ENCODE measurements at regions not wholly inside any gene's neighbourhood (a gene's known extent, or its start where the extent isn't known, plus 50 kb on each side); places are given as distances from the start of the nearest gene placed in this dataset.

DNA sequence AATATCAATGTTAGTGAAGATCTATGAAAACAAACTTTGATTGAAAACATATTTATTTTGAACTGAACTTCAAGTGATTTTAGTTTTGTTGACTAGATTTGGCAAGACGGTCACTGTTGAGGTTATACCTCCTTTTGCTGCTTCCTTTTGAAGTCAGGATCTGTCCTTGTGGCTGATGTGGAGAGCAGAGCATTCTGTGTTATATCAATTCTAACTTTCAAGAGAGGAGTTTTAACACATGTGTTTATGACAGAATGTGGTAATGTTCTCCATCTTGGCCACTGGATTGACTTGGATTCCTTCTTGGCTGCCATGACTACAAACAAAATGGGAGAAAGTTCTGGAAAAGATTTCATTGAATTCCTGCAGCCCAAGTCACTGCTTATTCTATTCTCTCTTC, 104.0 kb upstream of the ACTBL2 start:
- TF ChIP-seq, protein P1, sequence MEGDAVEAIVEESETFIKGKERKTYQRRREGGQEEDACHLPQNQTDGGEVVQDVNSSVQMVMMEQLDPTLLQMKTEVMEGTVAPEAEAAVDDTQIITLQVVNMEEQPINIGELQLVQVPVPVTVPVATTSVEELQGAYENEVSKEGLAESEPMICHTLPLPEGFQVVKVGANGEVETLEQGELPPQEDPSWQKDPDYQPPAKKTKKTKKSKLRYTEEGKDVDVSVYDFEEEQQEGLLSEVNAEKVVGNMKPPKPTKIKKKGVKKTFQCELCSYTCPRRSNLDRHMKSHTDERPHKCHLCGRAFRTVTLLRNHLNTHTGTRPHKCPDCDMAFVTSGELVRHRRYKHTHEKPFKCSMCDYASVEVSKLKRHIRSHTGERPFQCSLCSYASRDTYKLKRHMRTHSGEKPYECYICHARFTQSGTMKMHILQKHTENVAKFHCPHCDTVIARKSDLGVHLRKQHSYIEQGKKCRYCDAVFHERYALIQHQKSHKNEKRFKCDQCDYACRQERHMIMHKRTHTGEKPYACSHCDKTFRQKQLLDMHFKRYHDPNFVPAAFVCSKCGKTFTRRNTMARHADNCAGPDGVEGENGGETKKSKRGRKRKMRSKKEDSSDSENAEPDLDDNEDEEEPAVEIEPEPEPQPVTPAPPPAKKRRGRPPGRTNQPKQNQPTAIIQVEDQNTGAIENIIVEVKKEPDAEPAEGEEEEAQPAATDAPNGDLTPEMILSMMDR (IDR thresholded peaks at IDR 0.05) = no peak
- TF ChIP-seq POLR2A (IDR thresholded peaks at IDR 0.05) (no peak), EP300 (IDR thresholded peaks at IDR 0.05) (no peak)
- no peaks in the 10 kb centered on the region for H3K9me3 ChIP-seq
- intact Hi-C loops (cut with DNase I) = no loop called here
- no peak for DNase-seq
- no peaks in the 10 kb centered on the region for H3K27me3 ChIP-seq
- no peak overlapping the region for H3K27ac ChIP-seq
- H3K4me1 ChIP-seq (ENCODE audit: insufficient read depth) = peaks cover 2% of the 10 kb centered on the region
- WGBS, 3 donors = 25 to 46% (median 41%) methylated on average over 1 of the region's 1 CpG
- no peak overlapping the region for H3K4me3 ChIP-seq
- H3K36me3 ChIP-seq = no peaks in the 10 kb centered on the region

DNA sequence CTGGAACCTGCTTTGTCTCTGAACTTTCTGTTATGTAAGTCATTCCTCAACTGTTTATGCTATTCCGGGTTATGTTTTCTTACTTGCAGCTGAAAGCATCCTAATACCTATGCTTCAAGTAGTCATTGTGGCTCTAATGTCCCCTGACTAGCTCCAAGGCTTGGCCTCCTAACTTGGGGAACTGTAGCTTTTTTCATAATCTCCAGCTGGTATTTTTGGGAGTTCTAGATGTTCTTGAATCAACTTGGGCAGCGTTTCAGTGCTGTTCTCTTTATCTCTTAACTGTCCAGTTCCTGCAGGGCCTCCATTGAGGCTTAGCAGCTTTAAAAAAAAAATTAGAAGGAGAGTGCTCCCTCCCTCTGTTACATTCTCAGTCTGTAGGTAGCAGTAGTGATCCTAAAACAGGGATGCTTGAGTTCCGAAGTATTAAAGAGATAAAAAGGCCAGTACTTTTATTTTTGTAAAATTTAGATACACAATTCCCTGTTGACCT, 100.0 kb upstream of the ACTBL2 start:
- Histone ChIP-seq H3K36me3 (no peaks in the 10 kb centered on the region), H3K9me3 (no peaks in the 10 kb centered on the region), H3K4me3 (no peak overlapping the region), H3K27ac (no peak overlapping the region), H3K4me1 (ENCODE audit: insufficient read depth) (peaks cover 2% of the 10 kb centered on the region), H3K27me3 (no peaks in the 10 kb centered on the region)
- no peak for DNase-seq
- TF ChIP-seq POLR2A (IDR thresholded peaks at IDR 0.05) (no peak), EP300 (IDR thresholded peaks at IDR 0.05) (no peak)
- TF ChIP-seq, protein P1 (IDR thresholded peaks at IDR 0.05) = no peak
- intact Hi-C loops (cut with DNase I) = no loop called here
- WGBS, 3 donors = 44 to 52% (median 49%) methylated on average over 3 of the region's 3 CpGs

DNA sequence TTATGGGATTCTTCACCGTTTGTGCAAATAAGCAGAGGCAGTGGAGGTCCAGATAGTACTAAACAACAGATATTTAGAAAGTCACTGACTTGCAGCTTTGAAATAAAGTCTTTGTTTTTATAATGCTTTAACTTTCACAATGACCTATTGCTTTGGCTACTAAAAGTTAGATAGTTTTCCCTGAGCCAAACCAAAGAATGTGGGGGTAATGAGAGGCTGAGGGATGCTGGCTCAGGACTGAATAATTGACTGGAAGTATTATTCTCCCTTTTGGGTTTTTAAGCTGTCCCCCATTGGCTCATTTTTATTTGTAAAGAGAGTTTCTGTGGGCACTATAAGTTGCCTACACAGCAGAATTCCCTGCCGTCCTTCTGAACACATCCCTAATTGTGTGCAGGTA, 99.2 kb upstream of the ACTBL2 start:
- Histone ChIP-seq H3K27ac (no peak overlapping the region), H3K9me3 (no peaks in the 10 kb centered on the region), H3K36me3 (no peaks in the 10 kb centered on the region), H3K27me3 (no peaks in the 10 kb centered on the region), H3K4me1 (ENCODE audit: insufficient read depth) (peaks cover 2% of the 10 kb centered on the region), H3K4me3 (no peak overlapping the region)
- no peak for DNase-seq
- TF ChIP-seq, protein P1 (IDR thresholded peaks at IDR 0.05) = no peak
- TF ChIP-seq POLR2A (IDR thresholded peaks at IDR 0.05) = no peak
- TF ChIP-seq EP300 (IDR thresholded peaks at IDR 0.05) = no peak
- 44 to 54% (median 53%) methylated on average over 2 of the region's 2 CpGs for WGBS, 3 donors
- intact Hi-C loops (cut with DNase I) = no loop called here

DNA sequence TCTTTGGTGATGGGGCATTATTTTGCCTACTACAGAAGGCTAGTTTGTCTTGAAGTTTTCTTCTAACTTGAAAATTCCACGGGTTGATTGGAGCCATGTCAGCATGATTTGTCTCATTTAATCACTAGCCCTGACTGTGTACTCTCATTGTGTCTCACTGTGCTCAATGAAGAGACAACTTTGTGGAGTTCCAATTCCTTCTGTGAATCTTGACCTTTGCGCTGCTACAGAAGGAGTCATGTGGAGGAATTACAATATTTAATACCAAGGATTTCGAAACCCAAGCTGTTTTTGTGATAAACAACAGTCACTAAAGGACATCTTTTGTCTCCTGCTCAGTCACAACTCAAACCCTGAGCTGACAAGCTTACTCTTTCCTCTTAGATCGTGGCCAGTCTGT, 98.6 kb upstream of the ACTBL2 start:
- WGBS, 3 donors = 80 to 91% (median 86%) methylated on average over 4 of the region's 4 CpGs
- no peaks in the 10 kb centered on the region for H3K27me3 ChIP-seq
- no peak overlapping the region for H3K4me3 ChIP-seq
- H3K9me3 ChIP-seq = no peaks in the 10 kb centered on the region
- peaks cover 2% of the 10 kb centered on the region for H3K4me1 ChIP-seq (ENCODE audit: insufficient read depth)
- no peak for TF ChIP-seq POLR2A (IDR thresholded peaks at IDR 0.05)
- TF ChIP-seq EP300 (IDR thresholded peaks at IDR 0.05) = no peak
- TF ChIP-seq, protein P1 (IDR thresholded peaks at IDR 0.05) = no peak
- intact Hi-C loops (cut with DNase I) = no loop called here
- no peaks in the 10 kb centered on the region for H3K36me3 ChIP-seq
- no peak for DNase-seq
- H3K27ac ChIP-seq = no peak overlapping the region

All from ovary (tissue), 7 donors.